Left renal pelvis (tissue), 4 donors: ENCODE measurements at regions not wholly inside any gene's neighbourhood (a gene's known extent, or its start where the extent isn't known, plus 50 kb on each side); places are given as distances from the start of the nearest gene placed in this dataset.
"Not testable (repeated sequence)": the region's sequence is repeated elsewhere in the genome, so short reads cannot be mapped to it uniquely, and the experiment has no call there.

ENCODE experiments used
- DNase-seq, 4 donors: peaks; one replicate each; pipeline ENCODE4 v3.0.0-alpha.2; 2013; ENCODE audit warnings: low read depth in 4 of 4, low spot score in 3 of 4

DNA sequence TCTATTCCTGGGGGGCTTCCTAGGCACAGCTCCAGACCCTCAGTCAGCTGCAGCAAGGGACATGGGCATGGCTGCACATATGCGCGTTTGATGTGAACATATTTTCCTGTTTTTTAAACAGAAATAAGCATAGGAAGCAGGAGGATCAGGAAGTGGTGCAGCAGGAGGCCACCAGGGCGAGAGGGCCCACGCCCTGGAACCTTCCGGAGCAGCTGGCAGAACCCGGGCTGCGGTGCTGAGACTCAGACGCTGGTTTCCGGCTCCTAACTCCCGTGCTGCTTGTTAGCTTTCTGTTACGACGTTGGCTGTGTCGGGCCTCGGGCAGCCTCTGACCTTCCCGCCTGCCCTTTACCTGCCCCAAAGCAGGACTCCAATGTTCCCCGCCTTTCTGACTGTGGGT lies 5399.5 kb upstream of the TPTE start:
- not testable (repeated sequence) for DNase-seq

DNA sequence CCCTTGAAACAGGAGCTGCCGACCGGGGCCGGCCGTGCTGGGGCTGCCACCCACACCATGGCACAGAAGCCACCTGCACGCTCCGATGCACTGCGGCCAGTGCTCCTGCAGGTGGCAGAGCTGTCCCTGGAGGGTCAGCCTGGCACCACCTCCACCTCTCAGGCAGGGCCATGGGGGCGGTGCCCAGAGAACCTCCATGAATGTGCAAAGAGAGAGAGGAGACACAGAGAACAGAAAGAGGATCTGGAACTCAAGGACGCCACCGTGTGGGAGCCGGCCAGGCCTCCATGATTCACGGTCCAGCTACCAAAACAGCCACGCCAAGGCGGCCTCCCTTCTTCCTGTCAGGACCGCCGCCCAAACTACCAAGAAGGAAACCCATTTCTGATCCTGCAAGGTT lies 5397.7 kb upstream of the TPTE start:
- not testable (repeated sequence) for DNase-seq

- DNase-seq = peak; percentile 70 to 77 (median 76)
Observed at GRCh38 chr21:5128261-5128660, 5393.1 kb upstream of the TPTE start.

DNA sequence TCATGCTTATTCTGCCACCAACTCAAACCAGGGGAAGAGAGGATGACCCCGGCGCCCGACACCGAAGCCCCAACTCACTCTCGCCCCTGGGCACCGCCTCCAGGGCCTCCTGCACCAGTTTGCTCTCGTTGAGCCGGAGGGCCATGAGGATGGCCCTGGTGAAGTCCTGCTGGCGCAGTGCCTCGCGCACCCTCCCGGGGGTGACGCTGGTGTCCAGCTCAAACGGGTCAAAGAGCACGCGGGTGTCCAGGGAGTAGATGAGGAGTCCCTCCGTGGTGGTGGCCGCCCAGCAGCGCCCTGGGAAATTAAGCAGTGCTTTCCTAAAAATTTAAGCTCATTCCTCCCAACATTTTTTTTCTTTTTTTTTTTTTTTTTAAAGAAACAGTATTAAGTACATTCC lies 5387.6 kb upstream of the TPTE start:
- DNase-seq = not testable (repeated sequence)

- DNase-seq = not testable (repeated sequence)
Observed at GRCh38 chr21:5136406-5136805, 5385.0 kb upstream of the TPTE start.

GRCh38 chr21:5137006-5137405 lies 5384.4 kb upstream of the TPTE start:
- not testable (repeated sequence) for DNase-seq

- DNase-seq = not testable (repeated sequence)
Observed at GRCh38 chr21:5138687-5139086, 5382.7 kb upstream of the TPTE start.

DNA sequence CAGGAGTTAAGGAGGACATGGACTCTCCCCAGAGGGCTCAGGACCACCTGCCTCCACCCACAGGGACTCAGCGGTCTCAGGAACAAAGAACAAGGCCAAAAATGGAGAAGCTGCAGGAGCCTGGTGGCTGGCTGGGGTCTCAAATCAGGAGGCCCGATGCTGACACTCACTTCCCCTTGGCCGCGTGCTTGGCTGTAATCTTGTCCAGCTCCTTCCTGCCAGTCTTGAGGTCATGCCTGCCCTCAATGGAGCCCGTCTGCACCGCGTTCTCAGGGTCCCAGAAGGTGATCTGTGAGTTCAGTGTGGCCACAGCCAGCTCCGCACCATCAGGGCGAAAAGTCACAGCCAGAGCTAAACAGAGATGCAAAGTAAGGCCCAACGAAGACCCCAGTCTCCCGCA lies 5381.9 kb upstream of the TPTE start:
- DNase-seq = not testable (repeated sequence)

DNA sequence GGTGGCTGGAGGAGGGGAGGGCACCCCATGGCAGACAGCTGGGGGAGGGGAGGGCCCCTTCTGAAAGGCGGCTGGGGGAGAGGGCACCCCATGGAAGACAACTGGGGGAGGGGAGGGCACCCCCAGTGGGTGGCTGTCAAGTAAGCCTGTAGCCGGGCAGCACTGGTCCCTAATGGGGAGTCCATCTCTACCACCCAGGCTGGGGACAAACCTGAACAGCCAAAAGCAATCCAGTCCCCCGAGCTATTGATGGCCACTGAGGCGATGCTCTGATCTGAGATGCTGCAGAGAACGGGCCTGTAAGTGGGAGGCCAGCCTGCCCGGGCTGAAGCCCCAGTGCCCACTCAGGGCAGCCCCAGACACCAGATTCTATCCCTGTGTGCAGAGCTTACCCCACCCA lies 5378.4 kb upstream of the TPTE start:
- not testable (repeated sequence) for DNase-seq

GRCh38 chr21:5144731-5145130 lies 5376.7 kb upstream of the TPTE start:
- DNase-seq = not testable (repeated sequence)

DNA sequence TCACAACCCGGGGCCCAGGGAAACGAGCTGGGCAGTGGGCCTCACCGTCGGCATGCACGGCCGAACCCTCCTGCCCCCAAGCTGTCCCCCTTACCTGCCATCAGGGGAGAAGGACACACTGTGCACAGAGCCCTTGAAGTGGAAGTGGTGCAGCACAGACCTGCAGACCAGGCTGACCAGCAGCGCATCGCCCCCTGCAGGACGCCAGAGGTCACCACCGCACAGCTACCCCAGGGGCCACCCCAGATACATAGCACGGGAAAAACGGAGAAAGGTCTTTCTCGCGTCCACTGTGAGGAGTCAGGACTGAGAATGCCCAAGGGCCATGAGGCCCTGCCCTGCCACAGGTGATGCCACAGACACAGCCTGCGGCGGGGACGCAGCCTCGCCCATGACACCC lies 5373.7 kb upstream of the TPTE start:
- DNase-seq = not testable (repeated sequence)

GRCh38 chr21:5149222-5149621 lies 5372.2 kb upstream of the TPTE start:
- not testable (repeated sequence) for DNase-seq

DNA sequence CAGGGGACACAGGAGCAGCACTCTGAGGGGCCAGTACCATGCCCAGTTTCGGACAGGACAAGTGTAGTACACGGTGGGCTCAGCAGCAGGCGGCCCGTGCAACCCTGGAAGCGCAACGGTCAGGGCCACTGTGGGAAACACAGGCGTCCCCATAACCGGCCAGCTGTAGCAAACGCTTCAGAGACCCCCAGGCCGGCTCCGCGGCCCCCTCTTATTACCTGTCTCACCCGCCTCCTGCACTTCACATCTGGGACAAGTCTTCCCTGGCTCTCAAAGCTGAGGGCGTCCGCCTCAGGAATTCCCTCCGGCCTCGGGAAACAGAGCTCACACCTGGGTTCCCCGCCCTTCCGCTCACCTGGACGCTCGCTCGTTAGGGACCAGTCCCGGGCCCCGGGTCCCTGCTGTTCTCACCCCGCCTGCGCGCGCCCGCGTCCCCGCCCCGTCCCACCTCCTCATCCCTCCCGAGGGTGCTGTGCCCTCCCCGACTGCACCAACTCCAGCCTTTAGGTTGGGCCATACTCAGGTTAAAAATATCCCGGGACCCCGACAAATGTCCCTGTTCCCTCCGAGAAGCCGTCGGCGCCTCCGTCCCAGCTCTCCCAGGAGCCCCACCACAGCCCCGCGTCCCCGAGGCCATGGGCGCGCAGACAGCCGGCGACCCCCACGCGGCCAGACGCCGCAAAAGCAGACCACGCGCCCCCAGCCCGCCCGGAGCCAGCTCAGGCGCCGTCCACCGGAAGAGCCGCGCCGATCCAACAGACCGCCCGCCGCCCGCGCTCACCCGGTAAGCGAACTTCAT lies 5367.3 kb upstream of the TPTE start:
- DNase-seq = not testable (repeated sequence)

- DNase-seq = peak; percentile 48 to 57 (median 53)
Observed at GRCh38 chr21:5154641-5154982, 5366.8 kb upstream of the TPTE start.

DNA sequence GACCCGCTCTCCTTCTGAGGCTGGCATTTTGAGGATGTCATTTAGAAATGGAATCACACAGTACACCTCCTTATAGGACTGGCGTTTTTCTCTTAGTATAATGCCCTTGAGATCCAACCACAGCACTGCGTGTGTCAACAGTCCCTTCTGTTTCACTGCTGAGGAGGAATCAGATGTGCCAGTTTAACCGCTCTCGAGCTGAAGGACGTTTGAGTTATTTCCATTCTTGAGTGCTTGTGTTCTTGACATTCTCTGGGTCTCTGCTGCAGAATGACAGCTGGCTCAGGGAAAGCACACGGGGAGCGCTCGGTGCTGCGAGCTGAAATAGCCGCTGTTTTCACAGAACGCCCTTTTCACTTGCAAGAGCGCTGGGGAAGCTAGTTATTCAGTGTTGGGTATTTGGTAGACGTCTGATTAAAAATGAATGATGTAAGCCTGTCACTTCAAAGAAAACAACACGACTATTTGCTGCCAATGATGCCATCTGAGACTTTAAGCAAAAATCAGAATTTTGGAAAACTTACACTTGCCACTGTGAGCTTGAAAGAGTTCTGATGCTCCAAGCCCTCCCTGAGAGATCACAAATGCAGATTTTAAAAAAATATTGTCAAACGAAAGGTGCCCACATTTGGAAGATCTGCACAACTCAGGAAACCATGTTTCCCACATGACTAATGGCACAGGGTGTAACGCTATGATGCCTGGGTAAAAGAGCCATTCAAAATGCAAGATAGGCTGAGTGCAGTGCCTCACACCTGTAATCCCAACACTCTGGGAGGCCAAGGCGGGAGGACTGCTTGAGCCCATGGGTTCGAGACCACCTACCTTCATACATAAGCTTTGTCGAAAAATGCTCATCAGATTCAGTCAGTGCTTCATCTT lies 5358.4 kb upstream of the TPTE start:
- DNase-seq = not testable (repeated sequence)

DNA sequence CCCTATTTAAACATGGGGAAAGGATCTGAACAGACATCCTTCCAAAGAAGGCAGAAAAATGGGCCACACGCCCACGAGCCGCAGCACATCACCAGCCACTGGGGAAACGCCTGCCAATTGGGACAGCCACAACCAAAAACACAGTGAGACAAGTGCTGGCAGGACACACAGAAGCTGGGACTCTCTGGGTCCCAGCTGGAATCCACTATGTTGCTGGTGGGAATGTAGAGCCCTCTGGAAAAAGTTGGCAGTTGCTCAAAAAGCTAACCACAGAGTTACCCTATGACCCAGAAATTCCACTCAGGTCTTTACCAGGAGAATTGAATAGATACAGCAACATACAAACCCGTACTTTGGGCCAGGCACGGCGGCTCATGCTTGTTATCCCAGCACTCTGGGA lies 5355.6 kb upstream of the TPTE start:
- not testable (repeated sequence) for DNase-seq
